GM23248 (cell line): ENCODE measurements at regions not wholly inside any gene's neighbourhood (a gene's known extent, or its start where the extent isn't known, plus 50 kb on each side); places are given as distances from the start of the nearest gene placed in this dataset.

Experiments
- EZH2 ChIP-seq: fragments of 200-600 bp; sonication (generic); IDR thresholded peaks from 2 replicates; pipeline ENCODE4 v1.6.1; 2018; ENCODE audit warnings: antibody characterized with exemption, mild to moderate bottlenecking; ENCODE audit not compliant: insufficient read depth, poor library complexity, severe bottlenecking
- EZH2phosphoT487 ChIP-seq: fragments of 200-600 bp; sonication (generic); IDR thresholded peaks from 2 replicates; pipeline ENCODE4 v1.6.1; 2018; ENCODE audit warnings: antibody characterized with exemption, moderate library complexity, mild to moderate bottlenecking, low read depth; ENCODE audit not compliant: insufficient read depth

GRCh38 chr14:71214241-71214640 lies 307.0 kb downstream of the PCNX1 start:
- no peak for TF ChIP-seq EZH2
- no peak for TF ChIP-seq EZH2phosphoT487
